ENCODE measurements at regions not wholly inside any gene's neighbourhood (a gene's known extent, or its start where the extent isn't known, plus 50 kb on each side); places are given as distances from the start of the nearest gene placed in this dataset.

DNA sequence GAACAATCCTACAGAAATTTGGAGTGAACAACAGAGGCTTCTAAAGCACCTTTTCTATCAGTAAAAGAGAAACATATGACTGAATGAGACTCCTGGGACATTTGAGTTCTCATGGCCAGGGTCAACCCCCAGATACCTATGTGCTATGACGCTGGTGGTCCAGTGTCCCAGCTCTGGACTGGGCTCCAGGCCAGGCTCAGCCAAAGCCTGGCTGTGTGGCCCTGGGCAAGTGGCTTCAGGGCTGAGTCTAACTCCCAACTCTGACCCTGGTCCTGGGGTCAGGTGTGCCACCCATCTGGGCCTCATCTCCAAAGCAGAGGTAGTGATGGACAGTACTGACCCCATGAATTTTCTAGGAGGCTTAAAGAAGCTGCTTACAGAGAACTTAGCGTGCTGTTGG lies 147.8 kb downstream of the FBLN2 start:
- TF ChIP-seq, protein P1, sequence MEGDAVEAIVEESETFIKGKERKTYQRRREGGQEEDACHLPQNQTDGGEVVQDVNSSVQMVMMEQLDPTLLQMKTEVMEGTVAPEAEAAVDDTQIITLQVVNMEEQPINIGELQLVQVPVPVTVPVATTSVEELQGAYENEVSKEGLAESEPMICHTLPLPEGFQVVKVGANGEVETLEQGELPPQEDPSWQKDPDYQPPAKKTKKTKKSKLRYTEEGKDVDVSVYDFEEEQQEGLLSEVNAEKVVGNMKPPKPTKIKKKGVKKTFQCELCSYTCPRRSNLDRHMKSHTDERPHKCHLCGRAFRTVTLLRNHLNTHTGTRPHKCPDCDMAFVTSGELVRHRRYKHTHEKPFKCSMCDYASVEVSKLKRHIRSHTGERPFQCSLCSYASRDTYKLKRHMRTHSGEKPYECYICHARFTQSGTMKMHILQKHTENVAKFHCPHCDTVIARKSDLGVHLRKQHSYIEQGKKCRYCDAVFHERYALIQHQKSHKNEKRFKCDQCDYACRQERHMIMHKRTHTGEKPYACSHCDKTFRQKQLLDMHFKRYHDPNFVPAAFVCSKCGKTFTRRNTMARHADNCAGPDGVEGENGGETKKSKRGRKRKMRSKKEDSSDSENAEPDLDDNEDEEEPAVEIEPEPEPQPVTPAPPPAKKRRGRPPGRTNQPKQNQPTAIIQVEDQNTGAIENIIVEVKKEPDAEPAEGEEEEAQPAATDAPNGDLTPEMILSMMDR (IDR thresholded peaks at IDR 0.05), result no peak
- WGBS (ENCODE audit: insufficient coverage), result 75% methylated on average over 1 of the region's 2 CpGs
- peaks cover 4 to 6% (median 4%) of the 10 kb centered on the region in 3 donors for H3K27me3 Mint-ChIP-seq (ENCODE audit: low read depth in 3 of 3)

DNA sequence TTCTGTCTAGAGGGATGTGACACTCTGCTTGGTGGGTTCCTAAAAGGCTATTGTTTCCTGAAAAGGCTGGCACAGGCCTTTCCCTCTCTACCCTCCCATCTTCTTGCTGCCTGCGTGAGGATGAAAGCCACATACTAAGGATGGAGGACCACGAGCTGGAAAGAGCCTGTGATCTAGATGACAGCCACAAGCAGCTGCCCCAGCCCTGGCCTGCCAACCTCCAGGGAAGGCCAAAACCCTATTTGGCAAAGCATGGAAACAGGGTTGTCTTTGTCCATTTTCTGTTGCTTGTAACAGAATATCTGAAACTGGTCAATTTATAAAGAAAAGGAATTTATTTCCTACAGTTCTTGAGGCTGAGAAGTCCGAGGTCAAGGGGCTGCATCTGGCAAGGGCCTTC lies 144.5 kb downstream of the FBLN2 start:
- Histone ChIP-seq H3K4me2 (replicated peaks; ENCODE audit: extremely low read depth, low read length, poor library complexity, severe bottlenecking) (no peak overlapping the region), H3K9ac (ENCODE audit: insufficient read depth, low read length, poor library complexity, severe bottlenecking) (no peak overlapping the region), H3K4me1 (ENCODE audit: control insufficient read depth in 1 of 2, insufficient read depth in 2 of 2, low read length in 2 of 2) (no peaks in the 10 kb centered on the region), H3K4me3 (replicated peaks in 1 of 3; ENCODE audit: low read depth in 2 of 3, low read length in 3 of 3) (no peak overlapping the region), H3K36me3 (replicated peaks in 1 of 2; ENCODE audit: control insufficient read depth in 1 of 2, insufficient read depth in 2 of 2, low read length in 2 of 2) (no peaks in the 10 kb centered on the region), H3K9me3 (replicated peaks in 1 of 2; ENCODE audit: control insufficient read depth in 1 of 2, insufficient read depth in 1 of 2, low read length in 2 of 2) (peaks cover 0 to 5% of the 10 kb centered on the region in 2 donors), H3K27ac (ENCODE audit: low read depth in 1 of 2, low read length in 2 of 2) (no peak overlapping the region), H4K20me1 (ENCODE audit: insufficient read depth, low read length) (no peaks in the 10 kb centered on the region), H2AFZ (ENCODE audit: insufficient read depth, low read depth, low read length, poor library complexity, severe bottlenecking) (no peak overlapping the region), H3K79me2 (ENCODE audit: insufficient read depth, low read length) (no peaks in the 10 kb centered on the region), H3K27me3 (ENCODE audit: control insufficient read depth in 2 of 2, insufficient read depth in 2 of 2, low read length in 2 of 2) (no peaks in the 10 kb centered on the region)
- no peak overlapping the region for H3K27ac Mint-ChIP-seq
- no peaks in the 10 kb centered on the region for H3K36me3 Mint-ChIP-seq
- no peaks in the 10 kb centered on the region for H3K4me1 Mint-ChIP-seq
- peaks cover 0 to 4% (median 2%) of the 10 kb centered on the region in 7 donors for H3K9me3 Mint-ChIP-seq
- no peak for DNase-seq
- intact Hi-C loops (cut with micrococcal nuclease), result no loop called here
- TF ChIP-seq, protein P1 (IDR thresholded peaks at IDR 0.05), result no peak
- 100% methylated on average over 1 of the region's 3 CpGs for WGBS (ENCODE audit: insufficient coverage)
- H3K4me3 Mint-ChIP-seq, result no peak overlapping the region
- peaks cover 4 to 5% (median 4%) of the 10 kb centered on the region in 3 donors for H3K27me3 Mint-ChIP-seq (ENCODE audit: low read depth in 3 of 3)

More for the DNA sequence above, 147.8 kb downstream of the FBLN2 start:
- Histone ChIP-seq H3K9me3 (replicated peaks in 1 of 2; ENCODE audit: control insufficient read depth in 1 of 2, insufficient read depth in 1 of 2, low read length in 2 of 2) (peaks cover 0 to 5% of the 10 kb centered on the region in 2 donors), H3K4me1 (ENCODE audit: control insufficient read depth in 1 of 2, insufficient read depth in 2 of 2, low read length in 2 of 2) (no peaks in the 10 kb centered on the region), H3K36me3 (replicated peaks in 1 of 2; ENCODE audit: control insufficient read depth in 1 of 2, insufficient read depth in 2 of 2, low read length in 2 of 2) (no peaks in the 10 kb centered on the region), H3K4me2 (replicated peaks; ENCODE audit: extremely low read depth, low read length, poor library complexity, severe bottlenecking) (no peak overlapping the region), H4K20me1 (ENCODE audit: insufficient read depth, low read length) (no peaks in the 10 kb centered on the region), H3K79me2 (ENCODE audit: insufficient read depth, low read length) (no peaks in the 10 kb centered on the region), H2AFZ (ENCODE audit: insufficient read depth, low read depth, low read length, poor library complexity, severe bottlenecking) (no peak overlapping the region), H3K4me3 (replicated peaks in 1 of 3; ENCODE audit: low read depth in 2 of 3, low read length in 3 of 3) (no peak overlapping the region), H3K9ac (ENCODE audit: insufficient read depth, low read length, poor library complexity, severe bottlenecking) (no peak overlapping the region), H3K27me3 (ENCODE audit: control insufficient read depth in 2 of 2, insufficient read depth in 2 of 2, low read length in 2 of 2) (no peaks in the 10 kb centered on the region), H3K27ac (ENCODE audit: low read depth in 1 of 2, low read length in 2 of 2) (no peak overlapping the region)
- intact Hi-C loops (cut with micrococcal nuclease), result no loop called here
- Mint-ChIP-seq H3K27ac (peak overlapping the region in 1 of 7 donors; percentile 21), H3K4me1 (no peaks in the 10 kb centered on the region), H3K36me3 (no peaks in the 10 kb centered on the region), H3K9me3 (peaks cover 0 to 5% (median 2%) of the 10 kb centered on the region in 7 donors), H3K4me3 (no peak overlapping the region)
- DNase-seq, result no peak
